GM21723 (cell line): ENCODE measurements at regions not wholly inside any gene's neighbourhood (a gene's known extent, or its start where the extent isn't known, plus 50 kb on each side); places are given as distances from the start of the nearest gene placed in this dataset.

ENCODE experiments used
- ATAC-seq: cut with Tn5 transposase; IDR thresholded peaks from one replicate; pipeline ENCODE4 v1.9.1; 2021; ENCODE audit warnings: mild to moderate bottlenecking, moderate library complexity; ENCODE audit not compliant: unreplicated experiment

GRCh38 chr21:35128536-35128935 is 79.4 kb upstream of the RUNX1 start:
- no peak for ATAC-seq

GRCh38 chr21:35127851-35128250 is 78.7 kb upstream of the RUNX1 start:
- no peak for ATAC-seq

- ATAC-seq: no peak
These were observed 77.9 kb upstream of the RUNX1 start for GRCh38 chr21:35127026-35127425.

DNA sequence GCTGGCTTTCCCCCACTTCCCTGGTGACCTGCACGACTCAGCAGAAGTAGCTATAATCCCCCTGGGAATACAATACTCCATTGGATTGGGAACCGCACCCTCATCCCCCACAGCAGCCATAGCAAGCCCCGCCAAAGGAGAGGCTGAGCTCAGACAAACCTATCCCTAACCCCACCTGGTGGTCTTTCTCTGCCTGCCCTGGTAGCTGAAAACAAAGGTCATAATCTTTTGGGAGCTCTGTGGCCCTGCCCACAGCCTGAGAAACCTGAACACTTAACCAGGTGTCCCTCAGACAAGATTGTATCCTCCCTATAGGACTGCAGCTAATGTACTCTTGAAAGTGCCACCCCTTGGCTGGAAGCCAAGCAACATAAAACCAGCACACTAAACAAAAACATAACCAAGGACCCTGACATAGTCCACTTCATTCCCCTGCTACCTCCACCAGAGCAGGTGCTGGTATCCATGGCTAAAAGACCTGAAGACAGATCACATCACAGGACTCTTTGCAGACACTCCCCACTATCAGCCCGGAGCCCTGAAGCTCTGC is 71.6 kb upstream of the RUNX1 start:
- no peak for ATAC-seq

- ATAC-seq: no peak
These were observed 70.5 kb upstream of the RUNX1 start for GRCh38 chr21:35119501-35120047.

- no peak for ATAC-seq
These were observed 67.7 kb upstream of the RUNX1 start for GRCh38 chr21:35116777-35117176.

DNA sequence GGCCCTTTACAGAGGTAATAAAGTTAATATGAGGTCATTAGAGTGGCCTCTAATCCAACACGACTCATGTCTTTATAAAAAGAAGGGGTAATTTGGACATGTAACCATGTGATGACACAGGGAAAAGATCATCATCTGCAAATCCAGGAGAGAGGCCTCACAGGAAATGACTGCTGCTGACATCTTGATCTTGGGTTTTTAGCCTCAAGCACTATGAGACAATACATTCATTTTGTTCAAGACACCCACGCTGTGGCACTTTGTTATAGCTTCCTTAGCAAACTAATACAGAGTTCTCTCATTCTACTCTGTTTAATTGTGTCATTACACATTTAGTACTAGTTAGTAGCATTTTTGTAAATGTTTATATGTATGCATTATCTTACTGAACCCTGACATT is 64.0 kb upstream of the RUNX1 start:
- no peak for ATAC-seq

DNA sequence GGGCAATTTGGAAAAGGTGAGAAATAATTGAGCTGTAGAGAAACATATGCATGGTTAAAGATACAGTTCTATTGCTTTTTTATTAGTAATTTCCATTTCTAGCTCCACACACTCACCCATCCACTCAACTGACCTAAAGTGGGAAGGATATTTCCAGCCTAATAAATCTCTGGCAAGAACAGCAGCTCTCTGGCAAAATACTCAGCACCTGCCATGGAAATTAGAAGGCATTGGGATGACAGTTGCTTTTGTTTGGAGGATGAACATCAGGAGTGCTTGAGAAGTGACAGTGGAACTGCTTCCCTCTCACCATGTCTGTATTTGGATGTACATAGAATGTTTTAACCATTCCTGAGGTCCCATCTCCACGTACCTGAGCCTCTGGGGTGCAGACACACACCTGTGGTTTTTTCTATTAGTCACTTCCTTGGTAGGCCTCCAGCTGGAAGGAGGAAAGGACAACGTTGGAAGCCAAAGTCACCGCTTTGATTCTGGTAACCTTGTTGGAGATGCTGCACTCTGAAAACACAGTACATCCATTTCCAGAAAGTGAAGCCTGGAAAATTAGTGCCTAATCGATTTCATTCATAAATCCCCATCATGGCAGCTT is 62.3 kb upstream of the RUNX1 start:
- no peak for ATAC-seq

GRCh38 chr21:35108887-35109286 is 59.8 kb upstream of the RUNX1 start:
- no peak for ATAC-seq

- ATAC-seq: no peak
These were observed 58.4 kb upstream of the RUNX1 start for GRCh38 chr21:35107520-35107919.

DNA sequence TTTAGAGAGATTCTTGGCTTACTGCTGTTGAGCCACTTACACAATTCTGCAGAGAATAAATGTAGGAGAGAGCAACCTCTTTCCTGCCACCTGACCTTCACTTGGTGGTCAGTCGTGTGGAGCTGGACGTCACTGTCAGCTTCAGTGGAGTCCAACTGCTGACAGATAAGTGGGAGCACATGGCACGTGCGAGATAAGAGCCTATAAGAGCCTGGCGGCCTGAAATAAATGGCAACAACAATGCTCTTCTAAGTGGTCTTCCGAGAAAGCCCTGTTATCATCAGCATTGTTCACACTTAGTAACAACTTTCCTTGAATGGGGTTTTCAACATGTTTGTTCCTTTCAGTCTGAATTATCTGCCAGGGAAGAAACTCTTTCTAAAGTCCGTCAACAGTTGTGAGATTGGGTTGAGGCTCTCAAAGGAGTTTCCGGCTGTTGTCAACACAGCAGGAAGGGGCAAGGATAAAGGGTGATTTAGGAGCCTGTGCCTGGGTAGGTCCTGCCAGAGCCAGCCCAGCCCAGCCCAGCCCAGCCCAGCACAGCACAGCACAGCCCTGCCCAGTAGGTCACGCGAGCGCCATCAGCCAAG is 57.2 kb upstream of the RUNX1 start:
- no peak for ATAC-seq

GRCh38 chr21:35102488-35103371 is 53.6 kb upstream of the RUNX1 start:
- no peak for ATAC-seq

GRCh38 chr21:35100349-35100811 is 51.3 kb upstream of the RUNX1 start:
- ATAC-seq: no peak

DNA sequence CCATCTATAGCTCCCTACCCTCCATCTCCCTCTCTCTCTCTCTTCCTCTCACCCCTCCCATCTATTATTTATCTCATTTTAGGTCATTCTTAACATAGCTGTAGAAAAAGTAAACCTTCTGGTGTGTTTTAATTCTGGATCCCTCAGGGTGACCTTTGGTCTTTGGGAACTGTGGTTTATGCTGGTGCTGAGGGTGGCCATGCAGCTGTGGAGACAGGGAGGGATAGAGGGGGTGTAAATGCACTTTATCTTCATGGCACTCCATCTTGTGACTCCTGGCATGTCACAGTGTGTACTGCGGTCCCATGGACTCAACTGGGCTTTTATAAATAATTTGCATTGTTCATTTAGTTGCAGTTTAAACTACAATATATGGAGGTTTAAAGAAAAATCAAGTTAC is 50.2 kb upstream of the RUNX1 start:
- ATAC-seq: no peak
